HepG2 (cell line): ENCODE measurements at regions not wholly inside any gene's neighbourhood (a gene's known extent, or its start where the extent isn't known, plus 50 kb on each side); places are given as distances from the start of the nearest gene placed in this dataset.

Experiments
- CEBPB ChIP-seq: IDR thresholded peaks from 2 replicates; pipeline ENCODE4 v1.6.1; 2011; ENCODE audit warnings: low read depth, low read length, improper control_type of control experiment, borderline replicate concordance
- EP300 ChIP-seq, 3 experiments: sonication (generic) in 1 of 3; formaldehyde crosslinking in 1 of 3; IDR thresholded peaks; 2 replicates each; pipeline versions ENCODE4 v1.5.1 to v1.6.1; 2011 to 2020; ENCODE audit warnings: low read depth in 2 of 3, low read length in 2 of 3, borderline replicate concordance in 1 of 3, improper control_type of control experiment in 1 of 3, mild to moderate bottlenecking in 1 of 3, missing genetic modification reagents in 1 of 3, moderate library complexity in 1 of 3
- EZH2 ChIP-seq: conservative IDR thresholded peaks from 2 replicates; pipeline ENCODE4 v1.6.1; 2012; ENCODE audit warnings: mild to moderate bottlenecking, low read depth, low read length, moderate library complexity
- FOXP1 ChIP-seq, 2 experiments: fragments of 450-650 bp in 1 of 2; IDR thresholded peaks; 2 replicates each; pipeline ENCODE4 v1.6.1; 2017 to 2018; ENCODE audit warnings: antibody characterized with exemption in 1 of 2
- KAT8 ChIP-seq: IDR thresholded peaks from 2 replicates; pipeline ENCODE4 v1.6.1; 2016; ENCODE audit warnings: missing genetic modification reagents, missing compliant biosample characterization
- SMARCC2 ChIP-seq: fragments of 450-650 bp; IDR thresholded peaks from 2 replicates; pipeline ENCODE4 v1.6.1; 2017; ENCODE audit warnings: antibody characterized with exemption, mild to moderate bottlenecking
- ZFP90 ChIP-seq: sonication (generic); formaldehyde crosslinking; IDR thresholded peaks from 2 replicates; pipeline ENCODE4 v1.8.0; 2022; ENCODE audit warnings: missing genetic modification reagents, mild to moderate bottlenecking, inconsistent platforms, borderline replicate concordance

GRCh38 chr5:162948677-162949076, 488.7 kb upstream of the CCNG1 start:
- TF ChIP-seq ZFP90 (CRISPR knock-in tag) (no peak), KAT8 (CRISPR knock-in tag) (no peak), SMARCC2 (no peak), CEBPB (no peak), EZH2 (no peak), EP300 (IDR thresholded peaks at IDR 0.05; ENCODE audit: low read depth in 2 of 2, low read length in 2 of 2) (no peak), EP300 (CRISPR knock-in tag; IDR thresholded peaks at IDR 0.05; ENCODE audit: borderline replicate concordance) (no peak), FOXP1 (IDR thresholded peaks at IDR 0.05) (no peak), FOXP1 (CRISPR knock-in tag; IDR thresholded peaks at IDR 0.05) (no peak)
